ENCODE measurements at regions not wholly inside any gene's neighbourhood (a gene's known extent, or its start where the extent isn't known, plus 50 kb on each side); places are given as distances from the start of the nearest gene placed in this dataset.
"Not testable (repeated sequence)": the region's sequence is repeated elsewhere in the genome, so short reads cannot be mapped to it uniquely, and the experiment has no call there.

DNA sequence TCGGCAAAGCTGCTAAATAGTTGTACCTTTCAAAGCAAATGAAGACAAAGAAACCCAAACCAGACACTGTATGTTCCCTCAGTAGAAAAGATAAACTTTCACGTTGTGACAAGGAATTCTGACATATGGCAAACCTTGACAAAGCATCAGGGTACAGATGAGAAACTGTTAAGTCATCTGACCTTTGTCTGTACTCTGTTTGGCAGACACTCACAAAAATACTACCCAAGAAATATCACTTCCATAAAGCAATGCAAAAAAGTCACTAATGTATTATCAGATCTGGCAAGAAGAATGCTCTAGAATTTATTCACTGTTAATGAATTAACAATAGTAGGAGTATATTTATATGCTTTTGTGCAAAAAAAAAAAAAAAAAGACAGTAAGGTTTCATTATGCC is 843.7 kb downstream of the DIAPH3 start:
- H3K36me3 ChIP-seq (ENCODE audit: insufficient read depth, low read length): no peaks in the 10 kb centered on the region
- H3K9me3 ChIP-seq (ENCODE audit: low read length): no peaks in the 10 kb centered on the region
- H3K9ac ChIP-seq (ENCODE audit: low read length): no peak overlapping the region
- no peak overlapping the region for H3K27ac ChIP-seq (ENCODE audit: low read depth, low read length)
- no peak overlapping the region for H3K4me3 ChIP-seq (ENCODE audit: low read depth in 1 of 2, low read length in 2 of 2)
- H3K4me1 ChIP-seq (ENCODE audit: insufficient read depth, low read length): no peaks in the 10 kb centered on the region
- no peaks in the 10 kb centered on the region for H3K27me3 ChIP-seq (ENCODE audit: control insufficient read depth in 1 of 2, insufficient read depth in 2 of 2, low read length in 2 of 2)

DNA sequence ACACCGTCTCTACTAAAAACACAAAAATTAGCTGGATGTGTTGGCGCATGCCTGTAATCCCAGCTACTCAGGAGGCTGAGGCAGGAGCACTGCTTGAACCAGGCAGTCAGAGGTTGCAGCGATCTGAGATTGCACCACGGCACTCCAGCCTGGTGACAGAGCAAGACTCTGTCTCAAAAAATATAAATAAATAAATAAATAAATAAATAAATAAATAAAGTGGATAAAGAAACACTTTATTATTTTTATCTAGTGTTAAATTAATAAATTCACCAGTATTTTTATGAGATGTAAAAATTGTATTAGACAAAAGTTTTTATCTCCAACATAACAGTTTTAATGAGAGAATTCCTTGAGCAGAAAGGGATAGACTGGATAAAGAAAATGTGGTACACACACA is 839.3 kb downstream of the DIAPH3 start:
- H3K9me3 ChIP-seq (ENCODE audit: low read length); H3K27me3 ChIP-seq (ENCODE audit: control insufficient read depth in 1 of 2, insufficient read depth in 2 of 2, low read length in 2 of 2); H3K4me1 ChIP-seq (ENCODE audit: insufficient read depth, low read length): not testable (repeated sequence)

DNA sequence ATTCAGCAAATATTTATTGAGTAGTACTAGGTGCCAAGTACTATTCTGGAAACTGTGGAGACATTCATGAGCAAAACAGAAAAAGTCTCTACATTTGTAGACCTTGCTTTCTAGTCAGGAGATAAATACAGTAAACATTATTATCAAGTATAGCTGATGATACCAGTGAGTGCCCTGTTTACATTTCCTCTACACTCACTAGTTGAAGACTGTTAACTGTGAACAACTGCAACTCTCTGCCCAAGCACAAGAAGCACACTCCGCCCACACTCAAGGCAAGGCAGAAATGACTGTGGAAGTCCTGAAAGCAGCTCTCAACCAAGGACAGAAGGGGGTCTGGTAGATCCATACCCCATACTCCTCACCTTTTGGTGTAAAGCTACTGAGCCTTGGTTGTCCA is 837.0 kb downstream of the DIAPH3 start:
- Histone ChIP-seq H3K9ac (ENCODE audit: low read length) (no peak overlapping the region), H3K4me1 (ENCODE audit: insufficient read depth, low read length) (no peaks in the 10 kb centered on the region), H3K36me3 (ENCODE audit: insufficient read depth, low read length) (no peaks in the 10 kb centered on the region), H3K4me3 (ENCODE audit: low read depth in 1 of 2, low read length in 2 of 2) (no peak overlapping the region), H3K27ac (ENCODE audit: low read depth, low read length) (no peak overlapping the region), H3K9me3 (ENCODE audit: low read length) (no peaks in the 10 kb centered on the region), H3K27me3 (ENCODE audit: control insufficient read depth in 1 of 2, insufficient read depth in 2 of 2, low read length in 2 of 2) (no peaks in the 10 kb centered on the region)

More for the DNA sequence above, 839.3 kb downstream of the DIAPH3 start:
- not testable (repeated sequence) for H3K27ac ChIP-seq (ENCODE audit: low read depth, low read length); H3K9ac ChIP-seq (ENCODE audit: low read length); H3K36me3 ChIP-seq (ENCODE audit: insufficient read depth, low read length); H3K4me3 ChIP-seq (ENCODE audit: low read depth in 1 of 2, low read length in 2 of 2)

DNA sequence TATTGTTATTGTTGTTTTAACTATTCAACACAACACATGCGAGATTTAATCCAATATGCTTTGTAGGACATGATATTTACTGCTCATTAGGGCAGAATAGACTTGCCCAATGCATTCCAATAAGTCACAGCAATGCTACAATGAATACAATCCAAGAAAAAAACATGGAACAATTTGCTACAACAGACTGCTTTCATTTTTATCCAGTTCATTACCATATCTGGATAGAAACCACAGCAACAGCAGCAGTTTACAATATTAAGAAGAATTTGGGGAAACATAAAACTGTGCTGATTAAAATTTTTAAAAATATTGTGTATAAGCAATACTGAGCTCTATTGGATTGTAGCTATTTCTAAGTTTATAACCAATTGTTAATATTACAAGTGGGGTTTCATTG is 833.0 kb downstream of the DIAPH3 start:
- Histone ChIP-seq H3K9me3 (ENCODE audit: low read length) (no peaks in the 10 kb centered on the region), H3K9ac (ENCODE audit: low read length) (no peak overlapping the region), H3K36me3 (ENCODE audit: insufficient read depth, low read length) (no peaks in the 10 kb centered on the region), H3K27ac (ENCODE audit: low read depth, low read length) (no peak overlapping the region), H3K4me3 (ENCODE audit: low read depth in 1 of 2, low read length in 2 of 2) (no peak overlapping the region), H3K27me3 (ENCODE audit: control insufficient read depth in 1 of 2, insufficient read depth in 2 of 2, low read length in 2 of 2) (no peaks in the 10 kb centered on the region), H3K4me1 (ENCODE audit: insufficient read depth, low read length) (no peaks in the 10 kb centered on the region)

DNA sequence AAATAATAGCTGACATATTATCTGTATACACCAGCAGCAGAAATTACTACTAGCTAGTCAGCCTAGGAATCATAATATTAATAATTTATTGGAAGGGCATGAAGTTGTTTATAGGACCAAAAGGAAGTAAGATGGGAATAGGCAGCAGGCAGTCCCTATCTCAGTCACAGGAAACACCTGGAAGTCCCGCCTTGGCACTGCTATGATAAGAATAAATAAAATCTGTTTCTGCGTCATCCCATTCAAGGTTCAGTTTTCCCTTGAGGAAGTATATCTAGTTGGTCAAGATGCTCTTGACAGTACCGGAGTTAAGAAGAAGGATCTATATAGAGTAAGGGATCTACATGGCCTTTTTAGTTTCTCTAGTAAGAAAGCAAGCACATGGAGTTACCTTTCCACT is 830.8 kb downstream of the DIAPH3 start:
- Histone ChIP-seq H3K9me3 (ENCODE audit: low read length) (no peaks in the 10 kb centered on the region), H3K9ac (ENCODE audit: low read length) (no peak overlapping the region), H3K4me3 (ENCODE audit: low read depth in 1 of 2, low read length in 2 of 2) (no peak overlapping the region), H3K4me1 (ENCODE audit: insufficient read depth, low read length) (no peaks in the 10 kb centered on the region), H3K36me3 (ENCODE audit: insufficient read depth, low read length) (no peaks in the 10 kb centered on the region), H3K27me3 (ENCODE audit: control insufficient read depth in 1 of 2, insufficient read depth in 2 of 2, low read length in 2 of 2) (no peaks in the 10 kb centered on the region), H3K27ac (ENCODE audit: low read depth, low read length) (no peak overlapping the region)

DNA sequence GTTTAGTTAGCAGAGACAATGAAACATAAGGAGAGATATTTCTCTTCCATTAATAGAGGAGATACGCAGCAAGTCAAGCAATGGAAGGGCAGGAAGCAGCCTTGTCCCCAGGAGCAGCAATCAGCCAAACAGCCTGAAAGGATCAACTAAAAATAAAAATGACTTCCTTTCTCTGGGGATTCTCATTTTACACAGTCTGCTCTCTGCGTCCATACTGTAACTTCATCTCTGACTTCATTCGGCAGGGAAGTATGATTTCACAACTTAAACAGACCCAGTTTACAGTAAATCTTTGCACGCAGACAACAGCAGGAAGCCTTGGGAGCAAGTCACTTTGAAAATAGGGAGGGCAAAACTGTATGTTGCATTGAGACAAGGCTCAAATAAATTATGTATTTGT is 826.7 kb downstream of the DIAPH3 start:
- Histone ChIP-seq H3K27me3 (ENCODE audit: control insufficient read depth in 1 of 2, insufficient read depth in 2 of 2, low read length in 2 of 2) (no peaks in the 10 kb centered on the region), H3K4me1 (ENCODE audit: insufficient read depth, low read length) (no peaks in the 10 kb centered on the region), H3K27ac (ENCODE audit: low read depth, low read length) (no peak overlapping the region), H3K36me3 (ENCODE audit: insufficient read depth, low read length) (no peaks in the 10 kb centered on the region), H3K4me3 (ENCODE audit: low read depth in 1 of 2, low read length in 2 of 2) (no peak overlapping the region), H3K9me3 (ENCODE audit: low read length) (no peaks in the 10 kb centered on the region), H3K9ac (ENCODE audit: low read length) (no peak overlapping the region)

DNA sequence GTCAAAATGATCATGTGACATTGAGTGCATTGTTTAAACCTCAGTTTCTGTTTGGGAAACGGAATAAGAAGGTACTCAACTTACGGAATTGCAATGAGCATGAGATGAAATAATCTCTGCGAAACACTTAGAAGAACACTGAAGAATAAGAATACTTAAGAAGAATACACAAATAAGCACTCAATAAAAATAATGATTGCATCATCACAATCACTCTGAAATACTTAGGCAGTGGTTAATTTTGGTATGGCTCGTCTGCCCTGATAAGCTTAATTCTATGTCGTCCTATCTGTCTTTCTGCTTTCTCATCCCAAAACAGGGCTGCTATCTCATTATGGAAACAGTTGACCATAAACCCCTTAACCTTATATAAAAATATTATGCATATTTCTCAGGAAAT is 823.6 kb downstream of the DIAPH3 start:
- Histone ChIP-seq H3K4me3 (ENCODE audit: low read depth in 1 of 2, low read length in 2 of 2) (no peak overlapping the region), H3K27ac (ENCODE audit: low read depth, low read length) (no peak overlapping the region), H3K4me1 (ENCODE audit: insufficient read depth, low read length) (peaks cover 13% of the 10 kb centered on the region)

DNA sequence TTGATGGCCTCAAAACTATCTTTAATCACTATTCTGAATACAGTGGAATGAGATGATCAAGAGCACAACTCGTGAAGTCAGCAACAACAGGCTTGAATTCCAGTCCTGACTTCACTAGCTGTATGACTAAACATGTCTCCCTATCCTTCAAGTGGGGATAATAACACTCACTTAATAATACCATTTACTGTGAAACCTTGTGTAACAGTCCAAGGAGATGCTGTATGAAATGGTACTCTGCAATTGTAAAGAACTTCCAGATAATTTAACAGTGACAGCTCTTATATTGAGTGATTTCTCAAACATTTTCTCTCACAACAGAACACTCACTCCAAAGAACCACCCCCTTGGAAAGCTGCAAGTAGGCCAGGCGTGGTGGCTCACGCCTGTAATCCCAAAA is 823.1 kb downstream of the DIAPH3 start:
- no peak overlapping the region for H3K4me3 ChIP-seq (ENCODE audit: low read depth in 1 of 2, low read length in 2 of 2)
- H3K36me3 ChIP-seq (ENCODE audit: insufficient read depth, low read length): no peaks in the 10 kb centered on the region
- no peak overlapping the region for H3K9ac ChIP-seq (ENCODE audit: low read length)
- peaks cover 17% of the 10 kb centered on the region for H3K4me1 ChIP-seq (ENCODE audit: insufficient read depth, low read length)
- no peaks in the 10 kb centered on the region for H3K27me3 ChIP-seq (ENCODE audit: control insufficient read depth in 1 of 2, insufficient read depth in 2 of 2, low read length in 2 of 2)
- no peaks in the 10 kb centered on the region for H3K9me3 ChIP-seq (ENCODE audit: low read length)
- no peak overlapping the region for H3K27ac ChIP-seq (ENCODE audit: low read depth, low read length)

More for the DNA sequence above, 823.6 kb downstream of the DIAPH3 start:
- Histone ChIP-seq H3K36me3 (ENCODE audit: insufficient read depth, low read length) (no peaks in the 10 kb centered on the region), H3K9ac (ENCODE audit: low read length) (no peak overlapping the region), H3K27me3 (ENCODE audit: control insufficient read depth in 1 of 2, insufficient read depth in 2 of 2, low read length in 2 of 2) (no peaks in the 10 kb centered on the region), H3K9me3 (ENCODE audit: low read length) (no peaks in the 10 kb centered on the region)

DNA sequence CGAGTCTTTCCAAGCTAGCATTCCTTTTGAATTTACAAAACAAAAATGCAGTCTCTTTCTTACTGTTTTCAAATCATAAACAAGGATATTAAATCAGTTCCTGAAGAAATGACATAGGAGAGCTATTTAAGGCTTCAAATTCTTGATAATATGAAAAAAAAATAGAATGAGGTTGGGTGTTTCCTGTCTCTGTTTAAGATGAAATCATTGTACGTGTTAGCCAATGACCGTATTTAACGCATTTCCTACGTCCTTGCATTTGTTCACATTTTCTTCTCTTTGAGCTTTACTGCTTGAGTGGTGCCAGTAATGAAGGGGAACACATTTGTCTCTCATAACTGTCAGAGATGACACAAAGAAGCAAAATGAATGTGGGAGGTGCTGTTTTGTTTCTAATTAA is 821.3 kb downstream of the DIAPH3 start:
- peaks cover 34% of the 10 kb centered on the region for H3K4me1 ChIP-seq (ENCODE audit: insufficient read depth, low read length)
- H3K36me3 ChIP-seq (ENCODE audit: insufficient read depth, low read length): no peaks in the 10 kb centered on the region
- H3K27ac ChIP-seq (ENCODE audit: low read depth, low read length): no peak overlapping the region
- no peaks in the 10 kb centered on the region for H3K27me3 ChIP-seq (ENCODE audit: control insufficient read depth in 1 of 2, insufficient read depth in 2 of 2, low read length in 2 of 2)
- no peak overlapping the region for H3K4me3 ChIP-seq (ENCODE audit: low read depth in 1 of 2, low read length in 2 of 2)
- H3K9me3 ChIP-seq (ENCODE audit: low read length): no peaks in the 10 kb centered on the region
- H3K9ac ChIP-seq (ENCODE audit: low read length): no peak overlapping the region

DNA sequence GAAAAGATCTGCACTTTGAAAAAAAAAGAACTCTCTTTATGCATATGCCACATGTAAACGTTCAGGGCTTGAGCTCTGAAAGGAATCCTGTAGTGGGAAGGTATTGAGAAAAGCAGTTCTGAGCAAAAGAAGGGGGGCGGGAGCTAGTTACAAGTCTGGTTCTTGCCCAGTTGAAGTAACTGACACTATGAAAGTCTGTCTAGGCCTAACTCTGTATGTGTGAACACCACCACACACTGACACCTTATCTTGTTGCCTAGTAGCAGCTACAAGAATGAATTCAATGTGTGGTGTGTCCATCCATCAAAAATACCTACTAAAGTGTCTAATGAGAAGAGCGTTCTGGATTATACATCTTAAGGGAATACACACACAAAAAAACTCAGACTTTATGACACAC is 820.6 kb downstream of the DIAPH3 start:
- no peak overlapping the region for H3K4me3 ChIP-seq (ENCODE audit: low read depth in 1 of 2, low read length in 2 of 2)
- H3K27ac ChIP-seq (ENCODE audit: low read depth, low read length): no peak overlapping the region
- H3K4me1 ChIP-seq (ENCODE audit: insufficient read depth, low read length): peaks cover 36% of the 10 kb centered on the region
- H3K27me3 ChIP-seq (ENCODE audit: control insufficient read depth in 1 of 2, insufficient read depth in 2 of 2, low read length in 2 of 2): no peaks in the 10 kb centered on the region
- H3K9ac ChIP-seq (ENCODE audit: low read length): no peak overlapping the region
- no peaks in the 10 kb centered on the region for H3K36me3 ChIP-seq (ENCODE audit: insufficient read depth, low read length)
- H3K9me3 ChIP-seq (ENCODE audit: low read length): no peaks in the 10 kb centered on the region

DNA sequence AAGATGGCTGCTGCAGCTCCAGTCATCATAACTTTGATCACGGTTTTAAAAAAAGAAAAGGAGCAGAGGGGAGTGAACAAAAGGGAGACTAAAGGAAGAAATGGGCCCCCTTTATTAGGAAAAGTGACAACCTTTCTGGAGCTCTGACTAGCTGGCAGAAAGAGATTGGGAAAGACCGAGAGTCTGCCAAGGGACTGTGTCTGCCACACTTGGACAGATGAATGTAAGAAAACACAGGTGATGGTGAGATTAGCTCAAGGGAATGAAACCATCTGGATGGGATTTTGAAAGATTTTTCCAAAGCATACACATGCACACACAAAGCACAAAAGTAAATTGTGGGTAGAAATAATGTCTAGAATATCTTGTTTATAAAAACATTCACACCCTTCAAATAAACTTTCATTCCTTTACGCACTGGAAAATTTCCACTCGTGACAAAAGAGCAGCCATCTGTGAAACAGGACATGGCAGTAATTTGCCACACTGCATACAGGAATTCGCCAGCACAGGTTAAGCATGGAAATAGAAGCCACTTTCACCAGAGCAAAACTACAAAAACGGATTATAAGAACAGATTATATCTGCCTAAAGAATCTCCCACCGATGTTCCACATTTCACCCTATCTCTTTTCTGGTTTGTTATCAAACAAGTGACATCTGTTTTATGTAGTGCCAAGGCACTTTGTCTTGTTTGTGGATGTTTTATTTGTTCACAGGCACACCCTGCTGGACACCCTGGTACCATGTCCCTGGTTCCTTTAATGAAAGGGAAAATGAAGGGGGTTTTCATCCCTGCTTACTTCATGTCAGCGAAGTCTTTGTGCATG is 819.5 kb downstream of the DIAPH3 start:
- H3K4me3 ChIP-seq (ENCODE audit: low read depth in 1 of 2, low read length in 2 of 2): no peak overlapping the region
- no peaks in the 10 kb centered on the region for H3K9me3 ChIP-seq (ENCODE audit: low read length)
- no peak overlapping the region for H3K9ac ChIP-seq (ENCODE audit: low read length)
- no peaks in the 10 kb centered on the region for H3K36me3 ChIP-seq (ENCODE audit: insufficient read depth, low read length)
- peaks cover 36% of the 10 kb centered on the region for H3K4me1 ChIP-seq (ENCODE audit: insufficient read depth, low read length)
- H3K27me3 ChIP-seq (ENCODE audit: control insufficient read depth in 1 of 2, insufficient read depth in 2 of 2, low read length in 2 of 2): no peaks in the 10 kb centered on the region
- no peak overlapping the region for H3K27ac ChIP-seq (ENCODE audit: low read depth, low read length)

DNA sequence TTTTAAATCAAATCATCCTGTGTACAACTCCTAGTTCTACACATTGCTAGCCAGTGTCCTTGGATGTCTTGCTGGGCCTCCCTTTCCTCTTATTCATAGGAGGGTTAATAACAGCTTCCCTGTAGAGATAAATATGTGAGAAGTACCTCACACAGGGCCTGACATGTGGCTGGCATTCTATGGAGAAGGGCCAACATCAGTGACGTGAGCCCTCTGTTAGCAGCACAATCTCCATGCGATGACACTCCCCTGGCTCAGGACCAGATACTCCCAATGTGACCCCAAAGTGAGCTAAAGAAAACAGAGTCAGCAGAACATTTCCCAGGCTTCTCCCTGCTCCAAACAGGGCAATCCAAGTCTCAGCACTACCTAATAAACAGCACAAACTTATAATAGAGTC is 818.4 kb downstream of the DIAPH3 start:
- H3K4me3 ChIP-seq (ENCODE audit: low read depth in 1 of 2, low read length in 2 of 2): no peak overlapping the region
- H3K27ac ChIP-seq (ENCODE audit: low read depth, low read length): peak overlapping the region; percentile 39
- H3K4me1 ChIP-seq (ENCODE audit: insufficient read depth, low read length): peaks cover 36% of the 10 kb centered on the region
- no peaks in the 10 kb centered on the region for H3K36me3 ChIP-seq (ENCODE audit: insufficient read depth, low read length)
- no peaks in the 10 kb centered on the region for H3K9me3 ChIP-seq (ENCODE audit: low read length)
- H3K9ac ChIP-seq (ENCODE audit: low read length): no peak overlapping the region
- no peaks in the 10 kb centered on the region for H3K27me3 ChIP-seq (ENCODE audit: control insufficient read depth in 1 of 2, insufficient read depth in 2 of 2, low read length in 2 of 2)
